HG02981 (cell line): ENCODE measurements at regions not wholly inside any gene's neighbourhood (a gene's known extent, or its start where the extent isn't known, plus 50 kb on each side); places are given as distances from the start of the nearest gene placed in this dataset.

Source experiments
- ATAC-seq: cut with Tn5 transposase; IDR thresholded peaks from one replicate; pipeline ENCODE4 v1.9.1; 2021; ENCODE audit warnings: mild to moderate bottlenecking, moderate library complexity; ENCODE audit not compliant: unreplicated experiment

GRCh38 chr3:154776549-154777225, 303.4 kb upstream of the MME start:
- no peak for ATAC-seq

GRCh38 chr3:154775821-154776548, 304.1 kb upstream of the MME start:
- no peak for ATAC-seq

GRCh38 chr3:154766765-154767503, 313.2 kb upstream of the MME start:
- ATAC-seq, result no peak

- ATAC-seq, result no peak
Measured at GRCh38 chr3:154764856-154765640, 315.1 kb upstream of the MME start.

- no peak for ATAC-seq
Measured at GRCh38 chr3:154762486-154762885, 317.6 kb upstream of the MME start.

- no peak for ATAC-seq
Measured at GRCh38 chr3:154759966-154760365, 320.2 kb upstream of the MME start.

- no peak for ATAC-seq
Measured at GRCh38 chr3:154758109-154758868, 321.8 kb upstream of the MME start.

GRCh38 chr3:154753101-154753500, 323.1 kb upstream of the GPR149 start:
- ATAC-seq, result no peak

- no peak for ATAC-seq
Measured at GRCh38 chr3:154749514-154749913, 319.5 kb upstream of the GPR149 start.

- no peak for ATAC-seq
Measured at GRCh38 chr3:154745929-154746328, 315.9 kb upstream of the GPR149 start.

GRCh38 chr3:154745122-154745521, 315.1 kb upstream of the GPR149 start:
- ATAC-seq, result no peak

- no peak for ATAC-seq
Measured at GRCh38 chr3:154743418-154743817, 313.4 kb upstream of the GPR149 start.

GRCh38 chr3:154734468-154734867, 304.5 kb upstream of the GPR149 start:
- ATAC-seq, result no peak

- no peak for ATAC-seq
Measured at GRCh38 chr3:154730186-154730585, 300.2 kb upstream of the GPR149 start.

GRCh38 chr3:154729741-154730140, 299.8 kb upstream of the GPR149 start:
- ATAC-seq, result no peak

- ATAC-seq, result no peak
Measured at GRCh38 chr3:154728285-154728684, 298.3 kb upstream of the GPR149 start.

- ATAC-seq, result no peak
Measured at GRCh38 chr3:154720921-154721320, 290.9 kb upstream of the GPR149 start.

- ATAC-seq, result no peak
Measured at GRCh38 chr3:154718053-154718452, 288.1 kb upstream of the GPR149 start.

GRCh38 chr3:154716170-154716569, 286.2 kb upstream of the GPR149 start:
- no peak for ATAC-seq

- no peak for ATAC-seq
Measured at GRCh38 chr3:154708554-154708953, 278.6 kb upstream of the GPR149 start.
